ENCODE measurements at regions not wholly inside any gene's neighbourhood (a gene's known extent, or its start where the extent isn't known, plus 50 kb on each side); places are given as distances from the start of the nearest gene placed in this dataset.

GRCh38 chr14:61215222-61216020 is 65.7 kb downstream of the TMEM30B start:
- H3K27me3 ChIP-seq (ENCODE audit: control insufficient read depth, insufficient read depth, low read length, poor library complexity, severe bottlenecking), result no peaks in the 10 kb centered on the region
- H3K4me3 ChIP-seq (ENCODE audit: insufficient read depth, low read depth, low read length), result no peak overlapping the region
- 91 to 100% methylated on average over 5 of the region's 5 CpGs for WGBS, 2 experiments
- H3K9me3 ChIP-seq (ENCODE audit: control insufficient read depth, low read length), result no peaks in the 10 kb centered on the region
- H3K36me3 ChIP-seq (ENCODE audit: control insufficient read depth, insufficient read depth, low read length), result no peaks in the 10 kb centered on the region
- H3K27ac ChIP-seq (ENCODE audit: insufficient read depth, low read depth, low read length, poor library complexity, severe bottlenecking), result no peak overlapping the region
- peaks cover 17% of the 10 kb centered on the region for H3K4me1 ChIP-seq (ENCODE audit: control insufficient read depth, insufficient read depth, low read length)

- Histone ChIP-seq H3K4me1 (ENCODE audit: control insufficient read depth, insufficient read depth, low read length) (peaks cover 8% of the 10 kb centered on the region), H3K9me3 (ENCODE audit: control insufficient read depth, low read length) (no peaks in the 10 kb centered on the region), H3K36me3 (ENCODE audit: control insufficient read depth, insufficient read depth, low read length) (no peaks in the 10 kb centered on the region), H3K4me3 (ENCODE audit: insufficient read depth, low read depth, low read length) (no peak overlapping the region), H3K27me3 (ENCODE audit: control insufficient read depth, insufficient read depth, low read length, poor library complexity, severe bottlenecking) (no peaks in the 10 kb centered on the region), H3K27ac (ENCODE audit: insufficient read depth, low read depth, low read length, poor library complexity, severe bottlenecking) (no peak overlapping the region)
- WGBS, 2 experiments, result 89 to 95% methylated on average over 4 of the region's 4 CpGs
Observed at GRCh38 chr14:61213920-61214319, 67.2 kb downstream of the TMEM30B start.

GRCh38 chr14:61213191-61213621 is 67.9 kb downstream of the TMEM30B start:
- Histone ChIP-seq H3K27ac (ENCODE audit: insufficient read depth, low read depth, low read length, poor library complexity, severe bottlenecking) (no peak overlapping the region), H3K4me1 (ENCODE audit: control insufficient read depth, insufficient read depth, low read length) (peaks cover under 1% of the 10 kb centered on the region)
- 96 to 97% methylated on average over 3 of the region's 3 CpGs for WGBS, 2 experiments

GRCh38 chr14:61212546-61212945 is 68.6 kb downstream of the TMEM30B start:
- H3K27ac ChIP-seq (ENCODE audit: insufficient read depth, low read depth, low read length, poor library complexity, severe bottlenecking), result no peak overlapping the region
- no peaks in the 10 kb centered on the region for H3K4me1 ChIP-seq (ENCODE audit: control insufficient read depth, insufficient read depth, low read length)
- 93 to 97% methylated on average over 1 of the region's 1 CpG for WGBS, 2 experiments
- no peaks in the 10 kb centered on the region for H3K9me3 ChIP-seq (ENCODE audit: control insufficient read depth, low read length)
- H3K4me3 ChIP-seq (ENCODE audit: insufficient read depth, low read depth, low read length), result no peak overlapping the region
- H3K36me3 ChIP-seq (ENCODE audit: control insufficient read depth, insufficient read depth, low read length), result no peaks in the 10 kb centered on the region
- H3K27me3 ChIP-seq (ENCODE audit: control insufficient read depth, insufficient read depth, low read length, poor library complexity, severe bottlenecking), result no peaks in the 10 kb centered on the region

More at GRCh38 chr14:61213191-61213621, 67.9 kb downstream of the TMEM30B start:
- H3K36me3 ChIP-seq (ENCODE audit: control insufficient read depth, insufficient read depth, low read length), result no peaks in the 10 kb centered on the region
- no peaks in the 10 kb centered on the region for H3K27me3 ChIP-seq (ENCODE audit: control insufficient read depth, insufficient read depth, low read length, poor library complexity, severe bottlenecking)
- no peaks in the 10 kb centered on the region for H3K9me3 ChIP-seq (ENCODE audit: control insufficient read depth, low read length)
- H3K4me3 ChIP-seq (ENCODE audit: insufficient read depth, low read depth, low read length), result no peak overlapping the region

GRCh38 chr14:61211476-61212255 is 69.5 kb downstream of the TMEM30B start:
- WGBS, 2 experiments, result 91 to 94% methylated on average over 9 of the region's 9 CpGs
- no peaks in the 10 kb centered on the region for H3K4me1 ChIP-seq (ENCODE audit: control insufficient read depth, insufficient read depth, low read length)
- no peaks in the 10 kb centered on the region for H3K27me3 ChIP-seq (ENCODE audit: control insufficient read depth, insufficient read depth, low read length, poor library complexity, severe bottlenecking)
- H3K9me3 ChIP-seq (ENCODE audit: control insufficient read depth, low read length), result no peaks in the 10 kb centered on the region
- H3K36me3 ChIP-seq (ENCODE audit: control insufficient read depth, insufficient read depth, low read length), result no peaks in the 10 kb centered on the region
- H3K27ac ChIP-seq (ENCODE audit: insufficient read depth, low read depth, low read length, poor library complexity, severe bottlenecking), result no peak overlapping the region
- no peak overlapping the region for H3K4me3 ChIP-seq (ENCODE audit: insufficient read depth, low read depth, low read length)

GRCh38 chr14:61203081-61203753 is 77.9 kb downstream of the TMEM30B start:
- H3K4me1 ChIP-seq (ENCODE audit: control insufficient read depth, insufficient read depth, low read length), result peaks cover 6% of the 10 kb centered on the region
- H3K9me3 ChIP-seq (ENCODE audit: control insufficient read depth, low read length), result no peaks in the 10 kb centered on the region
- no peak overlapping the region for H3K4me3 ChIP-seq (ENCODE audit: insufficient read depth, low read depth, low read length)
- 77 to 85% methylated on average over 10 of the region's 10 CpGs for WGBS, 2 experiments
- no peaks in the 10 kb centered on the region for H3K36me3 ChIP-seq (ENCODE audit: control insufficient read depth, insufficient read depth, low read length)
- H3K27me3 ChIP-seq (ENCODE audit: control insufficient read depth, insufficient read depth, low read length, poor library complexity, severe bottlenecking), result no peaks in the 10 kb centered on the region
- no peak overlapping the region for H3K27ac ChIP-seq (ENCODE audit: insufficient read depth, low read depth, low read length, poor library complexity, severe bottlenecking)

- WGBS, 2 experiments, result 65 to 78% methylated on average over 3 of the region's 3 CpGs
- Histone ChIP-seq H3K4me1 (ENCODE audit: control insufficient read depth, insufficient read depth, low read length) (peaks cover 6% of the 10 kb centered on the region), H3K27ac (ENCODE audit: insufficient read depth, low read depth, low read length, poor library complexity, severe bottlenecking) (no peak overlapping the region), H3K9me3 (ENCODE audit: control insufficient read depth, low read length) (no peaks in the 10 kb centered on the region), H3K36me3 (ENCODE audit: control insufficient read depth, insufficient read depth, low read length) (no peaks in the 10 kb centered on the region), H3K27me3 (ENCODE audit: control insufficient read depth, insufficient read depth, low read length, poor library complexity, severe bottlenecking) (no peaks in the 10 kb centered on the region), H3K4me3 (ENCODE audit: insufficient read depth, low read depth, low read length) (no peak overlapping the region)
Observed at GRCh38 chr14:61202124-61202523, 79.0 kb downstream of the TMEM30B start.

- no peaks in the 10 kb centered on the region for H3K27me3 ChIP-seq (ENCODE audit: control insufficient read depth, insufficient read depth, low read length, poor library complexity, severe bottlenecking)
- H3K27ac ChIP-seq (ENCODE audit: insufficient read depth, low read depth, low read length, poor library complexity, severe bottlenecking), result no peak overlapping the region
- H3K9me3 ChIP-seq (ENCODE audit: control insufficient read depth, low read length), result no peaks in the 10 kb centered on the region
- H3K36me3 ChIP-seq (ENCODE audit: control insufficient read depth, insufficient read depth, low read length), result no peaks in the 10 kb centered on the region
- H3K4me3 ChIP-seq (ENCODE audit: insufficient read depth, low read depth, low read length), result no peak overlapping the region
- 100% methylated on average over 1 to 2 of the region's 3 CpGs for whole genome bisulfite sequencing, 2 experiments
- H3K4me1 ChIP-seq (ENCODE audit: control insufficient read depth, insufficient read depth, low read length), result peaks cover 6% of the 10 kb centered on the region
Observed at GRCh38 chr14:61201171-61201570, 80.0 kb downstream of the TMEM30B start.

- Histone ChIP-seq H3K27me3 (ENCODE audit: control insufficient read depth, insufficient read depth, low read length, poor library complexity, severe bottlenecking) (no peaks in the 10 kb centered on the region), H3K4me1 (ENCODE audit: control insufficient read depth, insufficient read depth, low read length) (no peaks in the 10 kb centered on the region), H3K27ac (ENCODE audit: insufficient read depth, low read depth, low read length, poor library complexity, severe bottlenecking) (no peak overlapping the region), H3K9me3 (ENCODE audit: control insufficient read depth, low read length) (no peaks in the 10 kb centered on the region), H3K36me3 (ENCODE audit: control insufficient read depth, insufficient read depth, low read length) (no peaks in the 10 kb centered on the region), H3K4me3 (ENCODE audit: insufficient read depth, low read depth, low read length) (no peak overlapping the region)
- WGBS, 2 experiments, result 77 to 87% methylated on average over 3 to 4 of the region's 4 CpGs
Observed at GRCh38 chr14:61197416-61197815, 83.7 kb downstream of the TMEM30B start.

- no peaks in the 10 kb centered on the region for H3K4me1 ChIP-seq (ENCODE audit: control insufficient read depth, insufficient read depth, low read length)
- 78 to 80% methylated on average over 3 of the region's 3 CpGs for WGBS, 2 experiments
- H3K27ac ChIP-seq (ENCODE audit: insufficient read depth, low read depth, low read length, poor library complexity, severe bottlenecking), result no peak overlapping the region
- H3K4me3 ChIP-seq (ENCODE audit: insufficient read depth, low read depth, low read length), result no peak overlapping the region
- no peaks in the 10 kb centered on the region for H3K27me3 ChIP-seq (ENCODE audit: control insufficient read depth, insufficient read depth, low read length, poor library complexity, severe bottlenecking)
- no peaks in the 10 kb centered on the region for H3K9me3 ChIP-seq (ENCODE audit: control insufficient read depth, low read length)
- H3K36me3 ChIP-seq (ENCODE audit: control insufficient read depth, insufficient read depth, low read length), result no peaks in the 10 kb centered on the region
Observed at GRCh38 chr14:61196792-61197191, 84.3 kb downstream of the TMEM30B start.

All from ectodermal cell (in vitro differentiated cells).